ENCODE measurements at regions not wholly inside any gene's neighbourhood (a gene's known extent, or its start where the extent isn't known, plus 50 kb on each side); places are given as distances from the start of the nearest gene placed in this dataset.

DNA sequence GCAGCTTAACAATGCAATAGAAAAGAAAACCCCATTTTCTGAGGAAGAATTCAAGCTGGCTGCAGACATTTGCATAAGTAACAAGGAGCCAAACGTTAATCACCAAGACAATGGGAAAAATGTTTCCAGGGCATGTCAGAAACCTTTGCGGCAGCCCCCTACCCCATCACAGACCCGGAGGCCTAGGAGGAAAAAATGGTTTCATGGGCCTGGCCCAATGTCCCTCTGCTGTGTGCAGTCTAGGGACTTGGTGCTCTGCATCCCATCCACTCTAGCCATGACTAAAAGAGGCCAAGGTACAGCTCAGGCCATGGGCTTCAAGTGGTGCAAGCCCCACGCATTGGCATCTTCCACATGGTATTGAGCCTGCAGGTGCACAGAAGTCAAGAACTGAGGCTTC is 147.0 kb upstream of the NR3C2 start:
- DNase-seq (no peak), FAIRE-seq (no peak)
- Histone ChIP-seq H3K9ac (ENCODE audit: low read length in 3 of 3) (no peak overlapping the region), H3K4me1 (ENCODE audit: control insufficient read depth in 2 of 3, insufficient read depth in 2 of 3, low read depth in 1 of 3, low read length in 3 of 3) (no peaks in the 10 kb centered on the region), H3K9me3 (ENCODE audit: control insufficient read depth in 2 of 3, insufficient read depth in 1 of 3, low read length in 3 of 3) (no peaks in the 10 kb centered on the region), H3K36me3 (ENCODE audit: control insufficient read depth in 2 of 3, insufficient read depth in 3 of 3, low read length in 3 of 3) (no peaks in the 10 kb centered on the region), H3K4me3 (ENCODE audit: low read length in 3 of 3) (no peak overlapping the region), H3K27ac (ENCODE audit: low read depth in 2 of 2, low read length in 2 of 2) (no peak overlapping the region), H3K27me3 (ENCODE audit: control insufficient read depth, insufficient read depth, low read length) (no peaks in the 10 kb centered on the region)
- TF ChIP-seq, protein P1, sequence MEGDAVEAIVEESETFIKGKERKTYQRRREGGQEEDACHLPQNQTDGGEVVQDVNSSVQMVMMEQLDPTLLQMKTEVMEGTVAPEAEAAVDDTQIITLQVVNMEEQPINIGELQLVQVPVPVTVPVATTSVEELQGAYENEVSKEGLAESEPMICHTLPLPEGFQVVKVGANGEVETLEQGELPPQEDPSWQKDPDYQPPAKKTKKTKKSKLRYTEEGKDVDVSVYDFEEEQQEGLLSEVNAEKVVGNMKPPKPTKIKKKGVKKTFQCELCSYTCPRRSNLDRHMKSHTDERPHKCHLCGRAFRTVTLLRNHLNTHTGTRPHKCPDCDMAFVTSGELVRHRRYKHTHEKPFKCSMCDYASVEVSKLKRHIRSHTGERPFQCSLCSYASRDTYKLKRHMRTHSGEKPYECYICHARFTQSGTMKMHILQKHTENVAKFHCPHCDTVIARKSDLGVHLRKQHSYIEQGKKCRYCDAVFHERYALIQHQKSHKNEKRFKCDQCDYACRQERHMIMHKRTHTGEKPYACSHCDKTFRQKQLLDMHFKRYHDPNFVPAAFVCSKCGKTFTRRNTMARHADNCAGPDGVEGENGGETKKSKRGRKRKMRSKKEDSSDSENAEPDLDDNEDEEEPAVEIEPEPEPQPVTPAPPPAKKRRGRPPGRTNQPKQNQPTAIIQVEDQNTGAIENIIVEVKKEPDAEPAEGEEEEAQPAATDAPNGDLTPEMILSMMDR (IDR thresholded peaks at IDR 0.05; ENCODE audit: borderline replicate concordance, extremely low read depth, insufficient read depth) = no peak
- intact Hi-C loops (cut with DNase I) = no loop called here

DNA sequence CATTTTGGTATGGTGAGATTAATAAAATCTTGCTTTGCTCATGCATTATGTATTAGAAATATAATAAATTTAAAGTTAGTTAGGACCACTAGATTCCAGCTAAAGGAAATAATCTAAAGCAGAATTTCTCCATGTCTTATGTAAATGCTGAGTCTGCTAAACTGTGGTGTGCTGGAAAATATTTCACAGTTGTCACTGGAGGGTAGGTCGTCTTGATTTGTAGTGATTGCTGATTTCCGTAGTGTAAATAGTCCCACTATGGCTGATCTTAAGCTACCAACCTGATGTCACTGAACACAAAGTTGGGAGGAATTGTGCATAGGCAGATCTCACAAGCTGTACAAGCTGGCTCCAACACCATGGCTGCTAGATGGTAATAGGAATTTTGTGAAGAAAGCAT is 133.4 kb upstream of the NR3C2 start:
- intact Hi-C loops (cut with DNase I) = no loop called here
- DNase-seq = no peak
- TF ChIP-seq, protein P1 (IDR thresholded peaks at IDR 0.05; ENCODE audit: borderline replicate concordance, extremely low read depth, insufficient read depth) = no peak
- Histone ChIP-seq H3K36me3 (ENCODE audit: control insufficient read depth in 2 of 3, insufficient read depth in 3 of 3, low read length in 3 of 3) (no peaks in the 10 kb centered on the region), H3K9ac (ENCODE audit: low read length in 3 of 3) (no peak overlapping the region), H3K9me3 (ENCODE audit: control insufficient read depth in 2 of 3, insufficient read depth in 1 of 3, low read length in 3 of 3) (no peaks in the 10 kb centered on the region), H3K27ac (ENCODE audit: low read depth in 2 of 2, low read length in 2 of 2) (no peak overlapping the region), H3K27me3 (ENCODE audit: control insufficient read depth, insufficient read depth, low read length) (no peaks in the 10 kb centered on the region), H3K4me3 (ENCODE audit: low read length in 3 of 3) (no peak overlapping the region), H3K4me1 (ENCODE audit: control insufficient read depth in 2 of 3, insufficient read depth in 2 of 3, low read depth in 1 of 3, low read length in 3 of 3) (no peaks in the 10 kb centered on the region)
- no peak for FAIRE-seq

DNA sequence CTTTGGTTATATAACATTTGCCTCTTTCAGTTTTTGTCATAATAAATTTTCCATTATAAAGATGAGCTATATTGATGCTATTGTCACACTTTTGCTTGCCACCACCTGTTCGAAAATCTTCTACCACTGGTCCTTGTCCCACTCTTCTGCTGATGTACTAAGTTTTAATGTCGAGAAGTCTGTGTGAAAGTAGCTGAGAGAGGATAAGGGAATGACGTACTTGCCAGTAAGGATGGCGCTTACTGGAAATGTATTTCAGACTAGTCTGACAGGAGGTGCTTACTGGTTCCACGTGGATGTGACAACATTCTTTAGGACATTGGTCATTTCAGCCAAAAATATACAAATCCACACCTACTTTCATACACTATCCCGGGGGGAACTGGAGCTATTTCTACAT is 132.7 kb upstream of the NR3C2 start:
- H3K4me3 ChIP-seq (ENCODE audit: low read length in 3 of 3) = no peak overlapping the region
- TF ChIP-seq, protein P1 (IDR thresholded peaks at IDR 0.05; ENCODE audit: borderline replicate concordance, extremely low read depth, insufficient read depth) = no peak
- H3K9me3 ChIP-seq (ENCODE audit: control insufficient read depth in 2 of 3, insufficient read depth in 1 of 3, low read length in 3 of 3) = no peaks in the 10 kb centered on the region
- H3K4me1 ChIP-seq (ENCODE audit: control insufficient read depth in 2 of 3, insufficient read depth in 2 of 3, low read depth in 1 of 3, low read length in 3 of 3) = no peaks in the 10 kb centered on the region
- no peak overlapping the region for H3K9ac ChIP-seq (ENCODE audit: low read length in 3 of 3)
- no peaks in the 10 kb centered on the region for H3K36me3 ChIP-seq (ENCODE audit: control insufficient read depth in 2 of 3, insufficient read depth in 3 of 3, low read length in 3 of 3)
- intact Hi-C loops (cut with DNase I) = no loop called here
- no peak overlapping the region for H3K27ac ChIP-seq (ENCODE audit: low read depth in 2 of 2, low read length in 2 of 2)
- H3K27me3 ChIP-seq (ENCODE audit: control insufficient read depth, insufficient read depth, low read length) = no peaks in the 10 kb centered on the region
- no peak for DNase-seq
- no peak for FAIRE-seq

DNA sequence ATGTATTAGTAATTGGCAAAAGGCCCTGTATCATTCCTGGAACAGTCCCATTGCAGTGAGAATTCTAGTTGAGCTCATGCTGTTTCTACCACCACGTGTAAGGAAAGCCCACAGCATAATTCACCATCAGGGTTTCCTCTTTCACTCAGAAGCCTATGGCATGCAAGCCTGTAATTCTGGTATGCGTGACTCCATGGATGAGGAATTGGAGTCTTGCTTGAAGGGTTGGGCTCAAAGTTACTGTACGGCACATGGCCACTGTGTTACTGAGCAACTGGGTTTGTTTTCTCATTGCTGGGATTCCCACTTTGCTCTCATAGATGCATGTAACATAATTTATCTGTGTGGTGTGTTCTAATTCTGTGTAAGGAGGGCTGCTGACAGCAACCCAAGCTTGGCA is 132.3 kb upstream of the NR3C2 start:
- no peak overlapping the region for H3K9ac ChIP-seq (ENCODE audit: low read length in 3 of 3)
- H3K4me3 ChIP-seq (ENCODE audit: low read length in 3 of 3) = no peak overlapping the region
- H3K36me3 ChIP-seq (ENCODE audit: control insufficient read depth in 2 of 3, insufficient read depth in 3 of 3, low read length in 3 of 3) = no peaks in the 10 kb centered on the region
- TF ChIP-seq, protein P1 (IDR thresholded peaks at IDR 0.05; ENCODE audit: borderline replicate concordance, extremely low read depth, insufficient read depth) = no peak
- H3K27me3 ChIP-seq (ENCODE audit: control insufficient read depth, insufficient read depth, low read length) = no peaks in the 10 kb centered on the region
- DNase-seq (peak in 3 of 5 donors; percentile 23 to 66 (median 48)), FAIRE-seq (no peak)
- peaks cover 0 to 3% (median 0%) of the 10 kb centered on the region in 3 donors for H3K9me3 ChIP-seq (ENCODE audit: control insufficient read depth in 2 of 3, insufficient read depth in 1 of 3, low read length in 3 of 3)
- intact Hi-C loops (cut with DNase I) = no loop called here
- no peak overlapping the region for H3K27ac ChIP-seq (ENCODE audit: low read depth in 2 of 2, low read length in 2 of 2)
- no peaks in the 10 kb centered on the region for H3K4me1 ChIP-seq (ENCODE audit: control insufficient read depth in 2 of 3, insufficient read depth in 2 of 3, low read depth in 1 of 3, low read length in 3 of 3)
